GM21381 (cell line): ENCODE measurements at regions not wholly inside any gene's neighbourhood (a gene's known extent, or its start where the extent isn't known, plus 50 kb on each side); places are given as distances from the start of the nearest gene placed in this dataset.

ENCODE experiments used
- ATAC-seq: cut with Tn5 transposase; IDR thresholded peaks from one replicate; pipeline ENCODE4 v1.9.1; 2021; ENCODE audit warnings: mild to moderate bottlenecking, moderate library complexity; ENCODE audit not compliant: unreplicated experiment

DNA sequence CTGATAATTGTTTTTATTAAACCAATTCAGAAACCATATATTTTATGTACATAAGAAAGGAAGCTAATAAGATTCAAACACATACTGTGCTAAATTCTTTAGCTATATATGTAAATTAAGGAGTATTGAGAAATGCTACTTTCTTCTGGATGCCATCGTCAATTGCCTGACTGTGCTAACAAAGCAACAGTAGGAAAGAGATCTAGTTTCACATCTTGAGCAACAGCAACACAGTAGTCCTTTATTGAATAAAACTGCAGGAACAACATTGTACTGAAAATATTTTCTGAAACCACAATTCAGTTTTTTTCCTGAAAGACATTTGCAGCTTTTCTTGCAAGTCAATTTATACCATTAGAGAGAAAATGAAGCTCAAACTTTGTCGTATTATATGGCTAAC, 1404.9 kb upstream of the SLC39A10 start:
- no peak for ATAC-seq

DNA sequence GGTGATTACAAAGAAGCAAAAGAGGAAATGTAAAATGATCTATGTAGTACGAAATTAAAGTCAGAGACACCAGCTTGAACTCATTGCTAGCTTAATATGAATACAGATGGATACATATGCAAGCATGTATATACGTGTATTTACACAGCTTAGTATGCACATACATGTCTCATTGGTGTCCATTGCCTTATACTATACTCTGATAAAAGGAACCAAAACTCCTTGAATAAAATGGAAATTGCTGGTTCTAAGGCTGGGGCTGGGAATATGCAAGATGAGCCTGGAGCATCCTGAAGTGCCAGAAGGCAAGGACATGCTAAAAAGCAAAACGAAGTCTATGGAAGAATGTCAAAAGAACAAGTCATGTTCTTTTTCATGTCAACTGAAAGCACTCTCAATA, 1424.4 kb upstream of the SLC39A10 start:
- ATAC-seq = no peak

DNA sequence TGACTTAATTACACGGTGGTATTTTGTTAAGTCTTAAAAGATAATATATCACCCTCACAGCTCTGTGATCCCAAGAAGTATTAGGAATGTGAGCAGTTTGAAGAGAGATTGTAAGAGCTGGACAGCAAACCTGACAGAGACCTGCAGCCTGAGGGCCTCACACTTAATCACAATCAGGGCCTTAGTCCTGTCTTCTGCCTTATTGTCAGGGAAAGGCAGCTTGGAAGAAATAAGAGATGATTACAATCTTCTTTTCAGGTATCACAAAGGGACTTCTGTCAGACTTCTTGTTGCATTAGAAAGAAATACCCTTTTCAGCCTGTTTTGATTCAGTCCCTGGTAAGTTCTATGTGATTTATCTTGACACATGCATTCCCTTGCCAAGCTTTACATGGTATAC, 1433.8 kb upstream of the SLC39A10 start:
- ATAC-seq = no peak

DNA sequence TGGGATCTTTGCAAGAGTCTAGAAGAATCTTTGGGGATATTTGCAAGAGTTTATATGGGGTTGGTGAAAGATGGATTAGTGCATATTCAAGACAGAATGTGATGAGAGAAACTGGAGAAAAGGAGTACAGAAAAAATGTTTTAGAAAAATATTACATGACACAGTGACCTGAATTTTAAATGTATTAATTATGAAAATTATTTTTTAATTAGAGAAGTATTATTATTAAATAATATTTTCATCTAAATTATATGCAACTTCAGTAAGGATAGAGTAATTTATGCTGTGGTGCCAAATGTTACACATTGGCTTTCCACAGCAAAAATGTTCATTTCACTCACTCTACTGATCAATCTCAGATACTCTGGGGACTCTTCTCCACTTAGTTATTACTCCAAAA, 1442.8 kb upstream of the SLC39A10 start:
- no peak for ATAC-seq

DNA sequence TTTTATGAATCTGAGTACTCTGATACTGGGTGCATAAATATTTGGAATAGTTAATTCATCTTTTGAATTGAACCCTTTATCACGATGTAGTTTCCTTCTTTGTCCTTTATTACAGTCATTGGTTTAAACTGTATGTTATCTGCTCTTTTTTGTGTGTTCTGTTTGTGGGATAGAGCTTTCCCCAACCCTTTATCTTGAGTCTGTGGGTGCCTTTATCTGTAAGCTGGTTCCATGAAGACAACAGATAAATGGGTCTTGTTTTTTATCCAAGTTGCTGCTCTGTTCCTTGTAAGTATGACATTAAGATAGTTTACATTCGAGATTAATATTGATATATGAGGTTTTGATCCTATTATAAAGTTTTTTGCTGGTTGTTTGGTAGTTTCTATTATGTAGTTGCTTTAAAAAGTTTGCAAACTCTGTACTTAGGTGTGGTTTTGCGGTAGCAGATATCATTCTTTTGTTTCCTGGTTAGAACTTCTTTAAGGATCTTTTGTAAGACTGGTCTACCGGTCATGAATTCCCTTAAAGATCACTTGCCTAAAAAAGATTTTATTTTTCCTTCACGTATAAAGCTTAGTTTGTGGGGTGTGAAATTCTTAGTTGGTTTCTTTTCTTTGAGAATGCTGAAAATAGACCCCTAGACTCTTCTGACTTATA, 1451.3 kb upstream of the SLC39A10 start:
- ATAC-seq = no peak

DNA sequence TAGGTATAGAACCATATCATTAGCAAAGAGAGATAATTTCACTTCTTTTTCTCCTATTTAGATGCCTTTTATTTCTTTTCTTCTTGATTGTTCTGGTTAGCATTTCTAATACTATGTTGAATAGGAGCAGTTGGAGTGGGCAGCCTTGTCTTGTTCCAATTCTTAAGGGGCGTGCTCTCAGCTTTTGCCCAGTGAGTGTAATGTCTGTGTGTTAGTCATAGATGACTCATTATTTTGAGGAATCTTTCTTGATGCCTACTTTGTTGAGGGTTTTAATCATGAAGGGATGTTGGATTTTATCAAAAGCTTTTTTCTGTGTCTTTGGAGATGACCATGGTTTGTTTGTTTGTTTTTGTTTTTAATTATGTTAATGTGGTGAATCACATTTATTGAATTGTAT, 1453.1 kb upstream of the SLC39A10 start:
- ATAC-seq = no peak

DNA sequence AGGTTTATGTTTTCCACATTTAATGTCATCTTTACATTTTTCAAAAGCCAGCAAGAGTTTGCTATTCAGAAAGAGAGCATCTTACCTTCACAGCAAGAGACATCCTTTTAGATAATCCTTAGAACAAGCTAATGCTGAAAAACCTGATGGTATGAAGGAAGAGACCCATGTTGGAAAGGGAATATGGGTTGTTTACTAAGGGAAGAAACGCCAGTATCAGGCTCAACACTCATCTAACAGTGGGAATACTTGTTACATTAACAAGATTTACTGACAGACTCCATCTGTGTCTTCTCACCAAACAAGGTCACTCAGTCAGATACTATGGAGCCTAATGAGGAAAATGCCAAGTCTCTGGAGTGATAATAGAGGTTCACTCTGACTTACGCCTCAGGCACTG, 1474.1 kb upstream of the SLC39A10 start:
- no peak for ATAC-seq

DNA sequence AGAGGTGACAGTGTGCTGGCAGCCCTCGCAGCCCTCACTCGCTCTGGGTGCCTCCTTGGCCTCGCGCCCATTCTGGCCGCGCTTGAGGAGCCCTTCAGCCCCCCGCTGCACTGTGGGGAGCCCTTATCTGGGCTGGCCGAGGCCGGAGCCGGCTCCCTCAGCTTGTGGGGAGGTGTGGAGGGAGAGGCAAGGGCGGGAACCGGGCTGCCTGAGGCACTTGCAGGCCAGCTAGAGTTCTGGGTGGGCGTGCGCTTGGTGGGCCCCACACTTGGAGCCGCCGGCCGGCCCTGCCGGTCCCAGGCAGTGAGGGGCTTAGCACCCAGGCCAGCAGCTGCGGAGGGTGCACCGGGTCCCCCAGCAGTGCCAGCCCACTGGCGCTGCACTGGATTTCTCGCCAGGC, 1480.9 kb upstream of the SLC39A10 start:
- ATAC-seq = no peak

DNA sequence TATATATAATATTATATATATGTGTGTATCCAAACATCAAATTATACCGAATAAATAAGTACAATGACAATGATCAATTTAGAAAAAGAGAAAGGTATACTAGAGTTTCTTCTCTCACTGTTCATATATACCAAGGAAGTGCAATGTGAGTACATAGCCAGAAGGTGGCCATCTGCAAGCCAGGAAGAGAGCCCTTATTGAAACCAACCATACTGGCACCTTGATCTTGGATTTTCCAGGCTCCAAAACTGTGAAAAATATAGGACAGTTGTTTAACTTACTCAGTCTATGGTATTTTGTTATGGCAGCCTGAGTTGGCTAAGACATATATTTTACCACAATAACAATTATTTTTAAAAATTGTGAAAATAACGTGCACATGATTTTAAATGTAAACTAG, 1490.2 kb upstream of the SLC39A10 start:
- ATAC-seq = peak; percentile 88

DNA sequence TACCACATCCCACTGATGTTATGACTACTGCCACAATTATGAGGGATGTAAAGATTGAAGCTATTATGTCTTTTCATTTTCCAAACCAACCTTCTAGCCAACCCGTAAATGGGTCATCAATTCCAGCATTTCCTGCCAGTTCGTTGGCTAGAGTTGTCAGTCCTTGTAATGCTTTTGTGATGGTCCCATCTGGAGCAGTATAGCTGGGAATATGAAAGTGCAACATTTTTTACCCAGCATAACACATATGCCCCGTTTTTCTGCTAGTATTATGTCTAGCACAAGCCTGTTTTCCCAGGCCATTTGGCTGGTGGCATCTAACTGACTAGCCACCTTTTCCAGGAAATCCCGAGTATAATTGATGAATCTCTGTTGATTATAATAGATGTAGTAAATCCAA, 1501.6 kb upstream of the SLC39A10 start:
- no peak for ATAC-seq

DNA sequence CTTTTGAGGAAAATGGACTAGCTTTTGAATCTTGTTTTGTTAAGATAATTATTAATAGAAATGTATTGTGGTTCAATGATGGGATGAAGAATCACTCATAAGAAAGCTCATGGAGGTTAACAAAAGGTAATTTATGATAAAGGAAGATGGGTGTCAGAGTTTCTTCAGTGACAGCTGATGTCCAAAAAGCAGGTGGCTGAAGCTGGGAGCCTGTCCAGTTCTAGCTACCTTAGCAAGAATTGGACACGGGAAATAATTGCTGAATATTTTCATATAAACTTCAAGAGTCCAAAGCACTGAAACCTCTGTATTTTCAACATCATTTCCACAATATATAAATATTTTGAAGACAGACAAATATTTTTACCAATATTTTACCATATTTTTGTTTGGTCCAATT, 1505.8 kb upstream of the SLC39A10 start:
- no peak for ATAC-seq

DNA sequence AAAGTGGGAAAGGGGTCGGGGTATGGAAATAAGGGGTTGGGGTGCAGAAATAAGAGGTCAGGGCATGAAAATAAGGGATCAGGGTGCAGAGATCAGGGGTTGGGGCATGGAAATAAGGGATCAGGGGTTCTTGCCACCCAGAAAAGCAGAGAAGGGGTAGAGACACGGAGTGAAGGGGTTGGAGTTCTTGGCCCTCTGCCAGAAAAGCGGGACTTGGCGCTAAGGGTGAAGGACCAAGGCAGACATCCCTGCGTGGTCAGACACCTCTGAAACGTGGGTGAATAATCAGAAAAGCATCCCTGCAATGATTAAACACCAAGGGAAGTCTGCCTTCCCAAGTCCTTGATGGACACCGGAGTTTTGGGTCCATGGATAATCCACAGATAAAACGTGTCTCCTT, 1521.6 kb upstream of the SLC39A10 start:
- ATAC-seq = no peak

DNA sequence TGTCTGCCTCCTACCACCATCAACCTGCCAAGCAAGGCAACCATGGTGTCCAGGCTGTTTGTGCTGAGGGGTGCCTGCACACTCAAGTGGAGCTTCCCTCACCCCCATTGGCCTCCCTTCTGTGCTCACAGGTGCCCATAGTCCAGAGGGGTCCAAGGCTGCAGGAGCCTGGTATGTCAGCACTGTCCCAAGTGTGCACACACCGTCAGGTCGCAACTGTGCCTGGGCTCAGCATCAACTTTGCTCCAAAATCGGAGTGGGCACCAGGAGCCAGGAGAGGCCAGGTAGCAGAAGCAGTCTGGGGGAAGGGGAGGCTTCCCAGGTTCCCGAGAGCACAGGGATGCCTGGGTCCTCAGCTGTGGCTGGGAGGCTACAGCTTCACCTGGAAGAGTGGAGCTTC, 1528.2 kb upstream of the SLC39A10 start:
- no peak for ATAC-seq

DNA sequence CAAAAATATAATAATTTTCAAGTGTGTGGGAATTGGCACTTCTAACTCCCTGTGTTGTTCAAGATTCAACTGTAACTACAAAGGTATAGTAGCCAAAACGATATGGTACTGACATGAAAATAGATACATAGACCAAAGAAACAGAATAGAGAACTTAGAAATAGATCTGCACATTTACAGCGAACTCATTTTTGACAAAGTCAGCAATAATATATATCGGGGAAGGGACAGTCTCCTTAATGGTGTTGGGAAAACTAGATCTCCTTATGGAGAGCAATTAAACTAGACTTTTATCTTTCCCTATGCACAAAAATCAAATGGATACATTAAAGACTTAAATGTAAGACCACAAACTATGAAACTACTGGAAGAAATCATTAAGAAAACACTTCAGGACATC, 1530.6 kb upstream of the SLC39A10 start:
- no peak for ATAC-seq

DNA sequence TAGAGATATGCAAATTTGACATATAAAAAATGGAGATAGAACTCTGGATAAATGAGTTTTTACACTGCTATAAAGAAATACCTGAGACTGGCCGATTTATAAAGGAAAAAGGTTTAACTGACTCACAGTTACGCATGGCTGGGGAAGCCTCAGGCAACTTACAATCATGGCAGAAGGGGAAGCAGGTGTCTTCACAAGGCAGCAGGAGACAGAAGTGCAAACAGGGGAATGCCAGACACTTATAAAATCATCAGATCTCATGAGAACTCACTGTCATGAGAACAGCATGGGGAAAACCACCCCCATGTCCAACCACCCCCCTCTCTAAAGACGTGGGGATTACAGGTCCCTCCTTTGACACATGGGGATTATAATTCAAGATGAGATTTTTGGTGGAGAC, 1540.2 kb upstream of the SLC39A10 start:
- no peak for ATAC-seq

DNA sequence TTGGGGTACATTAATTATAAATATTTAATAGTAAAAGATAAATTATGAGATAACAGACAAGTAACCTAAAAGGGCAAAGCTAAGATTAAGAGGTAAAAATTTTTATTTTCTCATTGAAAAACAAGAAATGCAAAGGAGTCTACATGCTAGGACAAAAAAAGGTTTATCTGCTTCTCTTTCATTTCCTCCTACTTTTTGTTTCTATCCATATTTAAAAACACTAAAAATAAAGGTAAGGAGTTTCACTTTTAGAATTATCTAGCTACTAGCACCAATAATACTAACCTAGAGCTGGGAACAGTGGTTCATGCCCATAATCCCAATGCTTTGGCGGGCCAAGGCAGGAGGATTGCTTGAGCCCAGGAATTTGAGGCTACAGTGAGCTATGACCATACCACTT, 1551.7 kb upstream of the SLC39A10 start:
- ATAC-seq = no peak

DNA sequence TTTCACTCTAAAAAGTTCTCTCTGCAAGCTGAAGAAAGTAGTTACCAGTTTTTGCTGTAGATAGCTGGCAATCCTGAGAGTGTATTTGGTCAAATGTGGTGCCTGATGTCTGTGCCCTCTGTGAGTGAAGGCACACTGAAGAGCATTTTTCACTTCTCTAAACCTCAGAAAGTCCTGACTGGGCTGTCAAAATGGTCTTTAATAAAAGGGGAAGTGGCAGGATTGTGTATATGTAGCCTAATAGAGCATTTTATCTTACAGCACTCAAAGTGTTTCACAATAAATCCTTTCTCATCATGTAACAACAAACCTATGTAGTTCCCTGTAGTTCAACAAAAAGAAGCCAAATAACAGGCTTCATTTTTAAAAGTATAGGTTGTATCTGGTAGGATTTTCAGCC, 1552.3 kb upstream of the SLC39A10 start:
- peak; percentile 92 for ATAC-seq

DNA sequence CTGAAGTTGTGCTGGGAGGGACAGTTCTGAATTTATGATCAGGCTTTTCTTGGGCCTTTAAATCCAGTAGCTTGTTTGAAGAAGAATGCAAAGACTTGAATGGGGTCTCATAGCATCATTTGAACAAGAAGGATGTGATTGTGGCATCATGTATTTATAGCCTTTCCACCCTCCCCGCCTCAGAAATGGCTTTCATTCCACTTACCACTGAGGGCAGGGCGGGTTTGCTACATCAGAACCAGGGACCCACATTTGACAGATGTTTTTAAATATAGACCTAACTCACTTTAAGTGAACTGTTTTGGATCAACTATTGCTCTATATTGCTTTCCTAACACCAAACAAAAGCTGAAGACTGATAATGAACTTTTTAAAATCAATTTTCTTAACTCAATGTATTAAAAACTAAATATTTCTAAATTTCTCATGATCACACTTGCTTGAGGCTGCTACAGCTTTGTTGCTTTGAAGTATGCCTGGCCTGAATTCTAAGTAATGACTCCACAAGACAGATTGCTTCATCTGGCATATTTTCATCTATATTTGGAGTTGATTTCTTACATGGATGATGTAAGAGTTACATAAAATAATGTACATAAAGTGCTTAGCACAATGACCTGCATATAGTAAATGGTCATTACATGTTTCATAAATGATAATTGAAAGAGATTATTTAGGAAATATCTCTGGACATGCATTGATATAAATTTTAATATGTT, 1552.9 kb upstream of the SLC39A10 start:
- ATAC-seq = peak; percentile 21

DNA sequence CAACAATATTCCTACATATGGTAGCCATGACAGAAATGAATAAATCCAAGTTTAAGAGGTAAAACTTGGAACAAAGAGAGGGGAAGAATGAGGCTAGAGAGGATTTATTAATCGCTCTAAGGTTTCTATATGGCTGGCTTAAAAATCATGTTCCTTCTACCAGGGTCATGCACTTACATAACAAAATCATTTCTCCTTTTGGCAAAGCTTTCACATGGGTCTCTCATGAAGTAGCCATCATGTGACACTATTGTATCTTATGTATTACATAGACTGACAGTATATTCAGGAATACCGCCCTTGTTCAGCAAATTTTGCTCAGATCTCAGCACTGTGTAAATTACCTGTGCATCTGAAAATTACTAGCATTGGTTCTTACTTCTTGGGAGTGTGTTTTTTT, 1554.5 kb upstream of the SLC39A10 start:
- no peak for ATAC-seq

DNA sequence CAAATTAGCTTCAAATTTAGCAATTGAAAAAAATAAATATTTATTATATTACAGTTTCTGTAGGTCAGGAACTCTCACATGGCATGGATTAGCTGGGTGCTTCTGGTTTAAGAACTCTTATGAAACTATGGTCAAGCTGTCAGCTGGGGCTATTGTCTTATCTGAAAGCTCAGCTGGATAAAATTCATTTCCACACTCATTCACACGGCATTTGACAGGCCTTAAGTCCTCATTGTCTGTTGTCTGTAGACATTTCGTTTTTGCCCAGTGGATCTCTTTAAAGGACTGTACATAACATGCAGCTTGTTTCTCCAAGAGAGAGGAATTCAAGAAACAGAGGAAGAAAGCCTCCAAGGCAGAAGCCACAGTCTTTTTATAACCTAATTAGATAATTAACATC, 1556.8 kb upstream of the SLC39A10 start:
- ATAC-seq = no peak

DNA sequence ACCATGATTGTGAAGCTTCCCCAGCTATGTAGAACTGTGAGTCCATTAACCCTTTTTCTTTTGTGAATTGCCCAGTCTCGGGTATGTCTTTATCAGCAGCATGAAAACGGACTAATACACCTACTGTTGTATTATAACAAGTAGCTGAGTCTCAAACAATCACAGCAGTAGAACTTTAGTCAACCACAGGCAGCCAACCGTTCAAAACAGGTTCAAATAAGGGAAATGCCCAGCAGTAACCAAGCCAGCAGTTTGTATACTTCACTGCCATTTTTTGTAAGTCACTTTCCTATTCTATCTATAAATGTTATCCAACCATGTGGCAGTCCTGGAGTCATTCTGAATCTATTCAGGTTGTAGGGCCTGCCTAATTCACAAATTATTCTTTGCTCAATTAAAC, 1560.6 kb upstream of the SLC39A10 start:
- no peak for ATAC-seq

DNA sequence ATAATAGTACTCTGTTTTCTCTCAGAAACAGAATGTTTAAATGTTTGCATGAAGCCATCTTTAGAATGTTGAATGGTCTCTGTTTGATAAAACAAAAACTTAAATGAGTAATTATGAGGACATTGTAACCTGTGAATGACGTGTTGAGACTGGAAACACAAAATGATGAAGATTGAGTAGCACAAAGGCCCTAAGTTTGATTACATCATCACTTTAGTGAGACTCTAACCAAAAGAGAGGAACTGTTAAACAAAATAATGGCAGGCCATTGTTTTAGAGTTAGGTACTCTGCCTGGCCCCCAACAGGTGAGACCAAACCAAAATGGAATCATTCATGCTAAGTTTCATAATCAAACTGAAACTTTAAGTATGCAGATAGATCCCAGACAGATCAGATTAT, 1561.7 kb upstream of the SLC39A10 start:
- no peak for ATAC-seq
